ENCODE measurements at regions not wholly inside any gene's neighbourhood (a gene's known extent, or its start where the extent isn't known, plus 50 kb on each side); places are given as distances from the start of the nearest gene placed in this dataset.
A peak's percentile ranks its signal among the peaks of the same experiment; 100 is the strongest.

DNA sequence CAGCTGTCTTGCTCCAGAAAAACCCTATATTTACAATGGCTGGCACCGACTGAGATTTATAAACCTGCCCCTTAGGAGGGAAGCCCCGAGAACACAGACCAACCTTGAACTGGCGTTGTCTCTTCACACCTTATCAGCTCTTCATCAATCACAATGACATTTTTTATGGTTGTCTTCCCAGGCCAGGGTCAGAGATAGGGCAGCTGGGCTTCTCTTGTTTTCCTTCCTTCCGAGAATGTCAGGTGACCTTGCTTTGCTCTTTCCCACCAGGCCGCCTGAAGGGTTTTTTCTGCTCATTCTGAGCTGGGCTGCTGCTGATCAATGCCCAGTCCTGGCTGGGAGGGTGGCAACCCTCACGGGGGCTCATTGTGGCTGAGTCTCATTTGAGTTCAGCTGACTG is 619.1 kb downstream of the CCDC171 start:
- Histone ChIP-seq H3K27ac (no peak overlapping the region), H3K36me3 (no peaks in the 10 kb centered on the region), H3K4me1 (ENCODE audit: insufficient read depth) (peaks cover 7% of the 10 kb centered on the region), H3K4me3 (no peak overlapping the region), H3K9me3 (no peaks in the 10 kb centered on the region), H3K27me3 (no peaks in the 10 kb centered on the region)
- no peak for TF ChIP-seq EP300 (IDR thresholded peaks at IDR 0.05)
- no peak for TF ChIP-seq CTCF (IDR thresholded peaks at IDR 0.05)
- TF ChIP-seq POLR2A (IDR thresholded peaks at IDR 0.05): no peak
- peak in 1 of 5 donors; percentile 34 for DNase-seq
- 19 to 31% (median 30%) methylated on average over 6 of the region's 6 CpGs for WGBS, 3 donors
- intact Hi-C loops (cut with DNase I): no loop called here

- H3K27ac ChIP-seq: peak overlapping the region in 1 of 2 donors; percentile 50
- intact Hi-C loops (cut with DNase I): no loop called here
- TF ChIP-seq CTCF (IDR thresholded peaks at IDR 0.05) (no peak), EP300 (IDR thresholded peaks at IDR 0.05) (no peak), POLR2A (IDR thresholded peaks at IDR 0.05) (no peak)
- WGBS, 3 donors: 13 to 23% (median 14%) methylated on average over 5 of the region's 5 CpGs
- H3K27me3 ChIP-seq: no peaks in the 10 kb centered on the region
- H3K36me3 ChIP-seq: no peaks in the 10 kb centered on the region
- H3K9me3 ChIP-seq: no peaks in the 10 kb centered on the region
- H3K4me1 ChIP-seq (ENCODE audit: insufficient read depth): peaks cover 7% of the 10 kb centered on the region
- no peak for DNase-seq
- H3K4me3 ChIP-seq: no peak overlapping the region
Measured at GRCh38 chr9:16172796-16173195, 620.0 kb downstream of the CCDC171 start.

- Histone ChIP-seq H3K4me1 (ENCODE audit: insufficient read depth) (peaks cover 7% of the 10 kb centered on the region), H3K27me3 (no peaks in the 10 kb centered on the region), H3K27ac (no peak overlapping the region), H3K36me3 (no peaks in the 10 kb centered on the region), H3K9me3 (no peaks in the 10 kb centered on the region), H3K4me3 (no peak overlapping the region)
- no peak for TF ChIP-seq CTCF (IDR thresholded peaks at IDR 0.05)
- no peak for TF ChIP-seq EP300 (IDR thresholded peaks at IDR 0.05)
- no peak for TF ChIP-seq POLR2A (IDR thresholded peaks at IDR 0.05)
- no peak for DNase-seq
- intact Hi-C loops (cut with DNase I): no loop called here
Measured at GRCh38 chr9:16174915-16175314, 622.1 kb downstream of the CCDC171 start.

DNA sequence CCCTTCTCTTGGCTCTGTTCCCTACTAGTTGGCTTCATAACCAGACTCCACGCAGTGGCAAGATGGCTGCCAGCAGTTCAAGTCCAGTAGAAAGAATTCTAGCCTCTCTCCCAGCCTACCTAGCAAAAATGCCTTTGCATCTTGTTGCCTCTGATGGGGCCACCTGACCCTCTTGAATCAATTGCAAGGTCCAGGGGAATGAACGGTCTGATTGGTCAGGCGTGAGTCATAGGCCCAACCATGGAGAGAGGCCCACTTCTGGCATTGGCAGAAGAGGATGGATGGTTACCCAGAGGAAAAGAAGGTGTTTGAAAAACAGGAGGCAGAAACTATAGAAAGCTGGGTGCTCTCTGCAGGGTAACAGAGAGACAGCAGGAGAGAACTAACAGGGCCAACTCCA is 622.6 kb downstream of the CCDC171 start:
- H3K27ac ChIP-seq: no peak overlapping the region
- DNase-seq: no peak
- no peak overlapping the region for H3K4me3 ChIP-seq
- no peaks in the 10 kb centered on the region for H3K27me3 ChIP-seq
- H3K9me3 ChIP-seq: no peaks in the 10 kb centered on the region
- 64 to 98% (median 96%) methylated on average over 3 of the region's 3 CpGs for WGBS, 3 donors
- intact Hi-C loops (cut with DNase I): no loop called here
- H3K36me3 ChIP-seq: no peaks in the 10 kb centered on the region
- H3K4me1 ChIP-seq (ENCODE audit: insufficient read depth): peaks cover 7% of the 10 kb centered on the region
- TF ChIP-seq POLR2A (IDR thresholded peaks at IDR 0.05): no peak

DNA sequence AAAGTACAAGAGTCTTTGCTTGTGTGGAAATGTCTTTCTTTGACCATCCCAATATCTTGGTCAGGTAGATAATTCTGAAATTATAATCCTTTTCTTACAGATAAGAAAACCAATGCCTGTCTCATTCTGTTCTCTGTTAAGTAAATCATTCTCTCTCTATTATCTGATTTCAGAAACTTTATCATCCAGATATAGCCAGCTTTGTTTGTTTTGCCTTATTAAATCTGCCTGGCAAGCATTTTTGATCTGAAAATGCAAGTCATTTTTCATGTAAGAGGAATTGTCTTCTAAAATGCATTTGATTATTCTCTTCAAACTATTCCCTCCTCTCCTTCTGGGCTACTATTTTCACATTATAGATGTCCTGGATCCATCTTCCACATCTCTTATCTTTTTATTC is 625.5 kb downstream of the CCDC171 start:
- intact Hi-C loops (cut with DNase I): no loop called here
- Histone ChIP-seq H3K4me1 (ENCODE audit: insufficient read depth) (no peaks in the 10 kb centered on the region), H3K9me3 (no peaks in the 10 kb centered on the region), H3K4me3 (no peak overlapping the region), H3K27me3 (no peaks in the 10 kb centered on the region), H3K36me3 (no peaks in the 10 kb centered on the region), H3K27ac (no peak overlapping the region)
- DNase-seq: no peak
- TF ChIP-seq EP300 (IDR thresholded peaks at IDR 0.05): no peak
- no peak for TF ChIP-seq CTCF (IDR thresholded peaks at IDR 0.05)
- no peak for TF ChIP-seq POLR2A (IDR thresholded peaks at IDR 0.05)

Measured in ovary (tissue), 7 donors.